SK-N-SH (cell line): ENCODE measurements at regions not wholly inside any gene's neighbourhood (a gene's known extent, or its start where the extent isn't known, plus 50 kb on each side); places are given as distances from the start of the nearest gene placed in this dataset.

Experiments used
- CTCF ChIA-PET: fragments of 300-600, 350-600 bp; formaldehyde crosslinking; extraction: SDS; loops from one replicate; lab custom pipeline; 2021; lab: Yijun Ruan, JAX
- POLR2A ChIA-PET: fragments of 350-600 bp; sonication (Branson Sonifier 250); formaldehyde crosslinking; extraction: SDS; loops from one replicate; lab custom pipeline; 2020; ENCODE audit warnings: antibody characterized with exemption, inconsistent platforms; lab: Yijun Ruan, JAX
- DNase-seq: peaks from one replicate; pipeline ENCODE4 v3.0.0; 2012
- H2AFZ ChIP-seq: fragments of 200-600 bp; sonication (generic); 2 replicates; pipeline ENCODE4 v1.8.1; 2016; ENCODE audit warnings: antibody characterized with exemption, mild to moderate bottlenecking, low read depth
- H3F3A ChIP-seq: fragments of 200-600 bp; sonication (generic); replicated peaks from 2 replicates; pipeline ENCODE3; 2016; ENCODE audit warnings: antibody characterized with exemption, mild to moderate bottlenecking; ENCODE audit not compliant: insufficient read depth
- H3K27ac ChIP-seq, 2 experiments: fragments of 200-500 bp in 1 of 2; fragments of 200-600 bp in 1 of 2; sonication (Bioruptor generic) in 1 of 2; sonication (generic), shearing (Covaris generic) in 1 of 2; 2 replicates each; pipeline versions ENCODE4 v1.5.1 to v1.6.1; 2014 to 2016; ENCODE audit warnings: low read depth in 2 of 2, inconsistent platforms in 1 of 2, low read length in 1 of 2, mild to moderate bottlenecking in 1 of 2, mixed read lengths in 1 of 2
- H3K27me3 ChIP-seq: fragments of 200-600 bp; sonication (generic), shearing (Covaris generic); 2 replicates; pipeline ENCODE4 v1.6.1; 2016; ENCODE audit warnings: mixed run types; ENCODE audit not compliant: insufficient read depth
- H3K36me3 ChIP-seq, 2 experiments: fragments of 200-500 bp in 1 of 2; fragments of 200-600 bp in 1 of 2; sonication (Bioruptor generic) in 1 of 2; sonication (generic) in 1 of 2; replicated peaks in 1 of 2; 2 replicates each; pipeline versions ENCODE3 to v1.5.1; 2014 to 2016; ENCODE audit warnings: low read length in 1 of 2, mild to moderate bottlenecking in 1 of 2; ENCODE audit not compliant: insufficient read depth in 2 of 2, control insufficient read depth in 1 of 2
- H3K4me1 ChIP-seq, 2 experiments: fragments of 200-500 bp in 1 of 2; fragments of 200-600 bp in 1 of 2; sonication (Bioruptor generic) in 1 of 2; sonication (generic), shearing (Covaris generic) in 1 of 2; 2 replicates each; pipeline versions ENCODE4 v1.5.1 to v1.6.1; 2014 to 2016; ENCODE audit warnings: low read depth in 1 of 2, low read length in 1 of 2, mixed run types in 1 of 2; ENCODE audit not compliant: insufficient read depth in 2 of 2, control insufficient read depth in 1 of 2
- H3K4me2 ChIP-seq: fragments of 200-600 bp; sonication (generic), shearing (Covaris generic); 2 replicates; pipeline ENCODE4 v1.6.1; 2017; ENCODE audit warnings: mixed run types
- H3K4me3 ChIP-seq, 2 experiments: fragments of 200-500 bp in 1 of 2; fragments of 200-600 bp in 1 of 2; sonication (Bioruptor generic) in 1 of 2; sonication (generic), shearing (Covaris generic) in 1 of 2; 2 replicates each; pipeline versions ENCODE4 v1.5.1 to v1.8.1; 2014 to 2016; ENCODE audit warnings: low read depth in 2 of 2, inconsistent platforms in 1 of 2, low read length in 1 of 2, mild to moderate bottlenecking in 1 of 2, mixed read lengths in 1 of 2, moderate library complexity in 1 of 2
- H3K79me2 ChIP-seq: fragments of 200-600 bp; sonication (generic); 2 replicates; pipeline ENCODE4 v1.8.1; 2017; ENCODE audit warnings: mild to moderate bottlenecking; ENCODE audit not compliant: insufficient read depth
- H3K9ac ChIP-seq: fragments of 200-600 bp; sonication (generic); 2 replicates; pipeline ENCODE4 v1.6.1; 2017; ENCODE audit warnings: mixed run types
- H3K9me2 ChIP-seq: fragments of 200-600 bp; sonication (generic); 2 replicates; pipeline ENCODE4 v1.6.1; 2017; ENCODE audit warnings: mixed run types
- H3K9me3 ChIP-seq: fragments of 200-600 bp; sonication (generic); 2 replicates; pipeline ENCODE4 v1.6.1; 2017; ENCODE audit warnings: mixed run types, mild to moderate bottlenecking, moderate library complexity
- H4K20me1 ChIP-seq: fragments of 200-600 bp; sonication (generic); 2 replicates; pipeline ENCODE4 v1.6.1; 2017; ENCODE audit warnings: mild to moderate bottlenecking, mixed run types; ENCODE audit not compliant: insufficient read depth
- CHD2 ChIP-seq: fragments of 150-350 bp; IDR thresholded peaks from 2 replicates; pipeline ENCODE4 v1.6.1; 2018; ENCODE audit warnings: low read length; ENCODE audit not compliant: partially characterized antibody
- ELF1 ChIP-seq: IDR thresholded peaks from 2 replicates; pipeline ENCODE4 v1.4.0; 2012
- EZH2phosphoT487 ChIP-seq: fragments of 200-600 bp; sonication (generic); IDR thresholded peaks from 2 replicates; pipeline ENCODE4 v1.6.1; 2017; ENCODE audit warnings: low read depth, mixed run types, mild to moderate bottlenecking, antibody characterized with exemption, moderate library complexity, borderline replicate concordance
- FOXJ3 ChIP-seq: sonication (generic); formaldehyde crosslinking; IDR thresholded peaks from 2 replicates; pipeline ENCODE4 v1.5.1; 2020; ENCODE audit warnings: mild to moderate bottlenecking, missing genetic modification reagents
- FOXM1 ChIP-seq: IDR thresholded peaks from 2 replicates; pipeline ENCODE4 v1.4.0; 2012; ENCODE audit warnings: low read depth, mild to moderate bottlenecking
- GATA2 ChIP-seq: sonication (generic); formaldehyde crosslinking; IDR thresholded peaks from 2 replicates; pipeline ENCODE4 v1.5.0; 2020; ENCODE audit warnings: mild to moderate bottlenecking, missing genetic modification reagents
- IRF3 ChIP-seq: fragments of 150-350 bp; IDR thresholded peaks from 2 replicates; pipeline ENCODE4 v1.6.1; 2016; ENCODE audit warnings: mild to moderate bottlenecking, low read depth, low read length
- MXI1 ChIP-seq: IDR thresholded peaks from 2 replicates; pipeline ENCODE4 v1.6.1; 2012; ENCODE audit warnings: mild to moderate bottlenecking, low read depth, low read length, improper control_type of control experiment
- NFIC ChIP-seq: IDR thresholded peaks from 2 replicates; pipeline ENCODE4 v1.4.0; 2012; ENCODE audit warnings: borderline replicate concordance
- NRF1 ChIP-seq: IDR thresholded peaks from 2 replicates; pipeline ENCODE4 v1.6.1; 2012; ENCODE audit warnings: low read depth, mild to moderate bottlenecking, low read length
- RXRA ChIP-seq: IDR thresholded peaks from 2 replicates; pipeline ENCODE4 v1.4.0; 2012; ENCODE audit warnings: low read depth, mild to moderate bottlenecking, borderline replicate concordance
- TAF1 ChIP-seq: IDR thresholded peaks from 2 replicates; pipeline ENCODE4 v1.6.1; 2012; ENCODE audit warnings: low read depth, mild to moderate bottlenecking, low read length, moderate library complexity, borderline replicate concordance
- TEAD4 ChIP-seq: IDR thresholded peaks from 2 replicates; pipeline ENCODE4 v1.4.0; 2012; ENCODE audit warnings: mild to moderate bottlenecking, borderline replicate concordance; ENCODE audit not compliant: insufficient read depth
- USF1 ChIP-seq: IDR thresholded peaks from 2 replicates; pipeline ENCODE4 v1.4.0; 2012; ENCODE audit warnings: low read depth, borderline replicate concordance
- USF2 ChIP-seq: fragments of 150-350 bp; IDR thresholded peaks from 2 replicates; pipeline ENCODE4 v1.6.1; 2017; ENCODE audit warnings: antibody characterized with exemption, low read length, low read depth, borderline replicate concordance
- YY1 ChIP-seq: IDR thresholded peaks from 2 replicates; pipeline ENCODE4 v1.4.0; 2012; ENCODE audit warnings: low read depth, mild to moderate bottlenecking
- ZBTB33 ChIP-seq: IDR thresholded peaks from 2 replicates; pipeline ENCODE4 v1.4.0; 2012; ENCODE audit warnings: low read depth, borderline replicate concordance
- WGBS: methylation state at CpG from one replicate; pipeline ENCODE4 v1.1.6; 2017; ENCODE audit warnings: low lambda C conversion rate; 5-methylcytosine and 5-hydroxymethylcytosine counted together

GRCh38 chr1:208766832-208767231 is 522.6 kb upstream of the PLXNA2 start:
- H3K9me3 ChIP-seq, result no peaks in the 10 kb centered on the region
- H3K27me3 ChIP-seq, result no peaks in the 10 kb centered on the region
- H3K4me1 ChIP-seq, result peaks cover 0 to 3% of the 10 kb centered on the region in 2 experiments; a peak in 2 of 4 replicates
- ChIA-PET POLR2A (no interaction called here), CTCF (interaction anchor here (0.6 to 1.2 kb wide), 2 partner anchors 11 to 735 kb away, joined by 3 to 4 read pairs; no protein-coding TSS in a partner anchor)
- H3K36me3 ChIP-seq, result no peaks in the 10 kb centered on the region
- H2AFZ ChIP-seq, result no peak overlapping the region
- H3K9ac ChIP-seq, result no peak overlapping the region
- H3K4me2 ChIP-seq, result no peak overlapping the region
- no peaks in the 10 kb centered on the region for H3F3A ChIP-seq
- no peak overlapping the region for H3K27ac ChIP-seq
- TF ChIP-seq MXI1 (no peak), USF1 (no peak), NFIC (no peak), FOXJ3 (CRISPR knock-in tag) (no peak), EZH2phosphoT487 (no peak), TEAD4 (no peak), ELF1 (no peak), USF2 (no peak), FOXM1 (no peak), TAF1 (no peak), GATA2 (CRISPR knock-in tag) (no peak), RXRA (no peak), YY1 (no peak), CHD2 (no peak)
- no peaks in the 10 kb centered on the region for H4K20me1 ChIP-seq
- DNase-seq, result no peak
- 60% methylated on average over 4 of the region's 4 CpGs for WGBS
- no peaks in the 10 kb centered on the region for H3K79me2 ChIP-seq
- no peaks in the 10 kb centered on the region for H3K9me2 ChIP-seq
- H3K4me3 ChIP-seq, result no peak overlapping the region

- ChIA-PET CTCF (interaction anchor here (1.0 kb wide), 1 partner anchor 115 kb away, joined by 3 read pairs; no protein-coding TSS in a partner anchor), POLR2A (no interaction called here)
- Histone ChIP-seq H3K4me1 (peaks cover 0 to 3% of the 10 kb centered on the region in 2 experiments; a peak in 2 of 4 replicates), H3K4me2 (no peak overlapping the region), H3F3A (no peaks in the 10 kb centered on the region), H3K9me2 (no peaks in the 10 kb centered on the region), H3K79me2 (no peaks in the 10 kb centered on the region), H3K9me3 (no peaks in the 10 kb centered on the region), H4K20me1 (no peaks in the 10 kb centered on the region), H3K27ac (no peak overlapping the region), H2AFZ (no peak overlapping the region), H3K27me3 (no peaks in the 10 kb centered on the region), H3K36me3 (no peaks in the 10 kb centered on the region), H3K4me3 (no peak overlapping the region), H3K9ac (no peak overlapping the region)
- DNase-seq, result no peak
- no peak for TF ChIP-seq IRF3
- no peak for TF ChIP-seq USF2
- no peak for TF ChIP-seq ELF1
- TF ChIP-seq NRF1, result no peak
- no peak for TF ChIP-seq ZBTB33
- WGBS, result 47% methylated on average over 3 of the region's 3 CpGs
Measured at GRCh38 chr1:208767816-208768215, 523.6 kb upstream of the PLXNA2 start.
